NCI-H460 (cell line): ENCODE measurements at regions not wholly inside any gene's neighbourhood (a gene's known extent, or its start where the extent isn't known, plus 50 kb on each side); places are given as distances from the start of the nearest gene placed in this dataset.
A peak's percentile ranks its signal among the peaks of the same experiment; 100 is the strongest.

ENCODE experiments used
- DNase-seq: peaks from one replicate; pipeline ENCODE4 v3.0.0-alpha.2; 2016; ENCODE audit warnings: low read depth; ENCODE audit errors: extremely low read depth

- DNase-seq: no peak
These were observed 66.5 kb upstream of the GALNT9 start for GRCh38 chr12:132395908-132396305.

DNA sequence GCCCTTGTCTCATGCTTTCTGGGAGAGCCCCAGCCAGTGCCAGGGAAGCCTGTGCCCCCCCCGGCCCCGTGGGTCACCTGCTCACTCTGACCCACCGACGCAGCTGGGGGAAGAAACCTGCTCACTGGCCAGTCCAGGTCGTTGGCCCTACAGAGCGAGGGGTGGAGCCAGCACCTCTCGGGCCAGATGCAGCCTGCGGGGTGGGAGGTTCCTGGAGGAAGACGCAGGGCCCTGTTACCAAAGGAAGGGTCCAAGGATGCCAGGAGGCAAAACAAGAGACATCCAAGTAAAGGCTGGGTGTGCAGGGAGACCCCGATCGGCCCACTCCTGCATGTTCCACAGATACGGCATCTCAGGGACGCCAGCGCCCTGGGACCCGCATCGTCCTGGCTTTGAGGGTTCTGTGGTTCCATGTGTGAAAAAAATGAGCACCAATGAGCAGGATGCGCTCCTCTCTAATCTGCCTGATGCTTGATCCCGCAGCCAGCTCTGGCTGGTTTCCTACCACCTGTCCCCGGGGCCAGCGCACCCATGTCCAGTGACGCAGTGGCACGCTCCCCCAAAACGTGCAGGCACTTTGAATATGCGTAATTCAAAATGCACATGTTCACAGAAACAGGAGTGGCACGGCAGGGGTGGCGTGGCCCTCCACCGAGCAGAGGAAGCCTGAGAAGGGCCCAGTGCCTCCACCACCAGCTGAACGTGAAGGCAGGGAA is 66.0 kb upstream of the GALNT9 start:
- DNase-seq: no peak

GRCh38 chr12:132393991-132394949 is 64.9 kb upstream of the GALNT9 start:
- peak; percentile 29 for DNase-seq

DNA sequence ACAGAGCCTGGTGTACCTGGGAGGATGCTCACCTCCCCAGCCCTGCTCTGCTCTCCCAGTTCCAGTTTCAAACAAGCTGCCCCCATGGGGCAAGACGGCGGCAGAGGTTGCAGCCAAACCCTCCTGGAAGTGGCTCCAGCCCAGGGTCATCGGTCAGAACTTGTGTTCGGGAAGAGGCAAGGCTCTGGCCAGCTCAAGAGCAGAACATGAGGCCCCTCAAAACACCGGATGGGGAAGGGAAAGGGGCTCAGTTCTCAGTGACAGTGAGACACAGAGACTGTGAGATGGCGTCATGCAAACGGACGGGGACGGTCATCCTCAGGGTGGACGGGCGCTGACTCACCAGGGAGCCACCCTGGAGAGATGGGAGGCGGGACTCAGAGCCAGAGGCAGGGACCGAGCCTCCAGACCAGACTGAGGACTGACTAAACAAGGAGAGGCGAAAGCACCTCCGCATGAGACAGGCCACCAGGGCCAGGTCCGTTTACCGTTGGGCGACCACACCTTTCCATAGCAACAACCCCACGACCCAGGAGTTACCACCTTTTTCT is 63.9 kb upstream of the GALNT9 start:
- peak; percentile 60 for DNase-seq

- no peak for DNase-seq
These were observed 63.2 kb upstream of the GALNT9 start for GRCh38 chr12:132392389-132393244.

- DNase-seq: no peak
These were observed 62.1 kb upstream of the GALNT9 start for GRCh38 chr12:132391326-132392041.

GRCh38 chr12:132390287-132391076 is 61.1 kb upstream of the GALNT9 start:
- no peak for DNase-seq

DNA sequence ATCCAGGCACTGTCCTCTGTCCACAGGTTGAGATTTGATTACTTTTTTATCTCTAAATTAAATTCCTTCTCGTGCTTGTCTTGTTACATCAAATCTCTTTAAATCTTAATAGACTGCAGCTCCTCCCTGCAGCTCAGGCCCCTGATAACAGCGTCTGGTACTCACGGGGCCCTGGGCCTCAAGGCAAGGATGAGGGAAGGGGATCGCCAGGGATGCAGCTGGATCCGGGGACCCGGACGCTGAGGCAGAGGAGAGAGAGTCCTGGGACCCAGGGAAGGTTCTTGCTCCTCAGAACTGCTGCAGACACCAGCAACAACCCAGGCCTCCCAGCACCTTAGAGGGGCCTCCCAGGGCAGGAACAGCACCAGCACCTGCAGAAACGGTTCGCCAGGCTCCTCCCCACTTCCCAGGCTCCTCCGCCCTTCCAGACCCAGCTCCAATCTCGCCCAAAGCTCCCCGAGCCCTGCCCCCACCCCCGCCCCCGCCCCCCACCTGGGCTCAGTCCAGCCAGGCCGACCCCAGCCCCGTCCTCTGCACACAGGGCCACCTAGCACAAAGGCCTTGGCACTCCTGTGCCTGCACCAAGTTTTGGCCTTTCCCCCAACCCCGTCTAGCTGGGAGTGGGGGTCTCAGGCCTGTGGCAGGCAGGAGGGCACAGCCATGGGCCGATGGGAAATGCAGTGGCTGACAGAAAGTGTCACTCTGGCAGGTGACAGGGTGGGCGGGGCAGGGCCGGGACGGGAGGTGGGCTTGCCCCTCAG is 60.3 kb upstream of the GALNT9 start:
- no peak for DNase-seq

- no peak for DNase-seq
These were observed 59.6 kb upstream of the GALNT9 start for GRCh38 chr12:132389026-132389425.

GRCh38 chr12:132388379-132389015 is 59.1 kb upstream of the GALNT9 start:
- no peak for DNase-seq

DNA sequence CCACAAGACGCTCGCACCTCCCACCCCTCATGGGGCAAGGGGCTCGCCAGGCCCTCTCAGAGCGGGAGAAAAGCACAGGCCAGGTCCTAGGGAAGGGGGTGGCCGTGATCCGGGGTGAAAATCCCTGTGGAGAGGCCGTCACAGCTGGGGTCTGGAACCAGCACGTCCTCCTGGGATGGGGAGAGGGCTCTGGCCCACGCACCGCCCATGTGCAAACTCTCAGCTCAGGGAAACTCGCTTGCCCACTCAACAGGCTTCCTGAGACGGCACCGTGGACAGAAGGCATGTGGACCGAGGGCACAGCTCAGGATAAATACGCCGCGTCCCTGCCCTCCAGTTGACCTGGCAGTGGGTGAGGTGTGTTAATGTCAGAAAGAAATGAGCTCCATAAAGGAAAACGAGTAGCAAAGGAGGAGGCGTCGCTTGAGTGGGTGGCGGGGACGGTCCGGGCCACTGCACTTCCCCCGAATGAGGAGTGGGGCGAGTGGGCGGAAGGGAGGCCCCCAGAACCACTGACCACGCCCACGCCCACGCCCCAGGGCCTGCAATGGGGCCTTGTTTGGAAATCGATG is 57.6 kb upstream of the GALNT9 start:
- no peak for DNase-seq

DNA sequence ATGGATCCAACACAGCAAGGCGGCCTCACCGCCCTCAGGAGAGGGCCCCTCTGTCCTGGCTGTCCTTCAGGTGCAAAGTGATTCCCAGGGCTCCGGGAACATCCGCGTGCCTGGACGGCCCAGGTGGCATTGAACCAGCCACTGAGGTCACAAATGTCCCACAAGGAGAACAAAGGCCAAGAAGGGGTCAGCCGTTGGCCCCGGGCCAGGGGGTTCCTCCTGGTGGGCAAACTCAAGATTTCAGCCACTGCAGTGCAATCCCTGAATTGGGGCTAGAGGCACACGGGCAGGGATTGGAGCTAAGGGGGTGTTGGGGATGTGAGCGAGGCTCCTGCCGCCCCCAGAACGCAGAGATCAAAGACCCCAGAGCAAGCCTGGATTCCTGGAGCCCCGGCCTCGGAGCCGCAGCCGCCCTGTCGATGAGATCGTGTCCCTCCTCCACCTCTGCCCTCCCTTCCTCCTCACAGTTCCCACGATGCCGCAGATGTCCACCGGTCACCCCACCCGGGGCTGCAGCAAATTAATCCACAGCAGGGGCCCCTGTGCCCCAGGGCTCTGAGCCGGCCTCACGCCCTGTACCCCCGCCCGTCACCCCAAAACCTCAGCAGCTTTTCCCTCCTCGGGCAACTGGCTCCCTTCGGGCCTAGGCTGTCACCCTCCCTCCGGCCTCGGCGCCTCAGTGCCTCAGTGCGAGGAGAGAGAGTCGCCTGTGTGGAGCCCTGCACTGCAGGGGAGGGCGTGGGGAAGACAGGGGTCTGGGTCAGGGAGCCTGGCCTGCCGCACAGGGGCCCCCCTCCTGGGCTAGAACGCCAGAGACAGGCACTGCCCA is 56.7 kb upstream of the GALNT9 start:
- no peak for DNase-seq

DNA sequence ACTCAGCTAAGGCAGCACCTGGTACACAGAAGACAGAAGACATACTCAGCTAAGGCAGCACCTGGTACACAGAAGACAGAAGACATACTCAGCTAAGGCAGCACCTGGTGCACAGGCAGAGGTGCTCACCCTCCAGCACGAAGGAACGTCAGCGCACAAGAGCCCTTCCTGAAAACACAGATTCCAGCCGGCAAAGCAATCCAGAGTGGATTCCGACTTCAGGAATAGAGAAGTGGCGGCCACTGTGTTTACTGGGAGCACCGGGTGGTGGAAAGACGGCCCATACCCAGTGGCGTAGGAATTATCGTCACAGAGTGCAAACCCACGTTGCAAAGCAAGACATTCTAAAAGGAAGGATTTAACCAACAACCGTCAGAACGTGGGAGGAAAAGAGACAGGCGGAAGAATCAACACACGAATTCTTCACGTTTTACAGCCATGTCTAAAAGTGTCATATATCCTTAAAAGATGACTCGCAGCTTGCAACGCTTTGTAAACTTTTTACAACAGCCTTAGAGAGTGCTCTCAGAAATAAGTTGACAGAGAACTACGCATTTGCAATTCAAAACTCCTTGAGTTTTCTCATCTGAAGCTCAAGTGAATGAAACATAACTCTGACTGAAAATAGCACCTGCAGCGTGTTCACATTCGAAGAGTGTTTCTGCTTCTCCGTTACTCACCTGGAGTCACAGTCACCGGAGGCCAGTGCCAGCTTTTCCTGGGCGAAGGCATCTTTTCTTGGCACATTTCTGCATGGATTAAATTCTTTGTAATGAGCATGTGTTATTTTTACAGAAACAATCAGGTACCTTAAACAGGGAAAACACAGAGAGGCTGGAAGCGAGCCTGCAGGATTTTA is 55.8 kb upstream of the GALNT9 start:
- no peak for DNase-seq

GRCh38 chr12:132380641-132381040 is 51.3 kb upstream of the GALNT9 start:
- DNase-seq: no peak

GRCh38 chr12:132379996-132380395 is 50.6 kb upstream of the GALNT9 start:
- DNase-seq: no peak

- no peak for DNase-seq
These were observed 50.2 kb upstream of the GALNT9 start for GRCh38 chr12:132379576-132379975.
